Ovary (tissue), 7 donors: ENCODE measurements at regions not wholly inside any gene's neighbourhood (a gene's known extent, or its start where the extent isn't known, plus 50 kb on each side); places are given as distances from the start of the nearest gene placed in this dataset.

Experiments
- DNase-seq, 5 donors: peaks; one replicate each; pipeline ENCODE4 v3.0.0-alpha.2; 2019 to 2020
- H3K27ac ChIP-seq, 2 donors: fragments of 200-600 bp; one replicate each; pipeline versions ENCODE4 v1.5.1 to v1.8.0; 2019 to 2022
- H3K27me3 ChIP-seq: fragments of 200-600 bp; one replicate; pipeline ENCODE4 v1.8.0; 2022
- H3K36me3 ChIP-seq: fragments of 200-600 bp; sonication (generic); one replicate; pipeline ENCODE4 v1.5.1; 2019
- H3K4me1 ChIP-seq: one replicate; pipeline ENCODE4 v1.8.1; 2013; ENCODE audit warnings: mild to moderate bottlenecking, moderate library complexity; ENCODE audit not compliant: insufficient read depth
- H3K4me3 ChIP-seq: fragments of 200-600 bp; sonication (generic); one replicate; pipeline ENCODE4 v1.5.1; 2017
- H3K9me3 ChIP-seq, 2 donors: fragments of 200-600 bp in 1 of 2; sonication (generic) in 1 of 2; one replicate each; pipeline versions ENCODE4 v1.5.1 to v1.8.1; 2013 to 2019; ENCODE audit warnings: mild to moderate bottlenecking in 1 of 2, moderate library complexity in 1 of 2
- CTCF ChIP-seq, 3 donors: fragments of 450-650 bp in 2 of 3; fragments of 200-600 bp in 1 of 3; IDR thresholded peaks; one replicate each; pipeline versions ENCODE4 v1.5.1 to v1.8.0; 2016 to 2022; ENCODE audit warnings: antibody characterized with exemption in 3 of 3, mild to moderate bottlenecking in 1 of 3
- EP300 ChIP-seq: sonication (generic); formaldehyde crosslinking; IDR thresholded peaks from one replicate; pipeline ENCODE4 v1.6.1; 2017; ENCODE audit warnings: antibody characterized with exemption
- POLR2A ChIP-seq: fragments of 450-650 bp; IDR thresholded peaks from one replicate; pipeline ENCODE4 v1.6.1; 2017; ENCODE audit warnings: antibody characterized with exemption, mild to moderate bottlenecking, moderate library complexity
- WGBS, 3 donors: extraction: QIAGEN DNeasy Blood & Tissue Kit in 1 of 3; methylation state at CpG; one replicate each; pipeline versions ENCODE4 v1.1.5 to v1.1.7; 2013 to 2017; 5-methylcytosine and 5-hydroxymethylcytosine counted together
- intact Hi-C, 4 donors: fragments of 100-400 bp; cut with DNase I; formaldehyde crosslinking; loops; one replicate each; pipeline versions ENCODE4 v1.11.0 to v1.15.1; 2022 to 2023
- donor health status: DM: no; HTN: no; CAD: no; lungs with moderate emphysema.
- donor health status: DM: no; HTN: no; CAD: no.
- donor health status: Bipolar disorder and iron deficiency.
- donor health status: DM: no; HTN: no; CAD: no.
- donor health status: DM: yes; HTN: yes; CAD: no.

GRCh38 chr12:81957631-81958030 is 198.5 kb upstream of the PPFIA2 start:
- no peaks in the 10 kb centered on the region for H3K9me3 ChIP-seq
- H3K27ac ChIP-seq: no peak overlapping the region
- no peaks in the 10 kb centered on the region for H3K27me3 ChIP-seq
- no peaks in the 10 kb centered on the region for H3K4me1 ChIP-seq
- intact Hi-C loops: no loop called here
- no peak overlapping the region for H3K4me3 ChIP-seq
- H3K36me3 ChIP-seq: no peaks in the 10 kb centered on the region
- no peak for DNase-seq
- TF ChIP-seq EP300: no peak
- TF ChIP-seq CTCF (IDR thresholded peaks at IDR 0.05): no peak
- TF ChIP-seq POLR2A: no peak

- Histone ChIP-seq H3K27me3 (no peaks in the 10 kb centered on the region), H3K4me1 (no peaks in the 10 kb centered on the region), H3K36me3 (no peaks in the 10 kb centered on the region), H3K4me3 (no peak overlapping the region), H3K27ac (no peak overlapping the region), H3K9me3 (no peaks in the 10 kb centered on the region)
- WGBS, 3 donors: 93 to 96% (median 96%) methylated on average over 1 of the region's 1 CpG
- no peak for DNase-seq
- intact Hi-C loops: no loop called here
- TF ChIP-seq POLR2A: no peak
- TF ChIP-seq CTCF (IDR thresholded peaks at IDR 0.05): no peak
- no peak for TF ChIP-seq EP300
Observed at GRCh38 chr12:81956468-81956860, 197.3 kb upstream of the PPFIA2 start.

GRCh38 chr12:81953541-81953940 is 194.4 kb upstream of the PPFIA2 start:
- no peak overlapping the region for H3K4me3 ChIP-seq
- TF ChIP-seq CTCF (IDR thresholded peaks at IDR 0.05): no peak
- TF ChIP-seq EP300: no peak
- no peak for TF ChIP-seq POLR2A
- H3K36me3 ChIP-seq: no peaks in the 10 kb centered on the region
- no peak for DNase-seq
- H3K9me3 ChIP-seq: no peaks in the 10 kb centered on the region
- intact Hi-C loops: no loop called here
- H3K27ac ChIP-seq: no peak overlapping the region
- WGBS, 3 donors: 43 to 52% (median 52%) methylated on average over 2 of the region's 2 CpGs
- no peaks in the 10 kb centered on the region for H3K4me1 ChIP-seq
- no peaks in the 10 kb centered on the region for H3K27me3 ChIP-seq

- TF ChIP-seq POLR2A (no peak), CTCF (IDR thresholded peaks at IDR 0.05) (no peak), EP300 (no peak)
- Histone ChIP-seq H3K9me3 (no peaks in the 10 kb centered on the region), H3K4me3 (no peak overlapping the region), H3K36me3 (no peaks in the 10 kb centered on the region), H3K27me3 (no peaks in the 10 kb centered on the region), H3K4me1 (no peaks in the 10 kb centered on the region), H3K27ac (no peak overlapping the region)
- 77 to 86% (median 78%) methylated on average over 3 of the region's 3 CpGs for WGBS, 3 donors
- no peak for DNase-seq
- intact Hi-C loops: no loop called here
Observed at GRCh38 chr12:81950871-81951270, 191.7 kb upstream of the PPFIA2 start.

GRCh38 chr12:81949841-81950308 is 190.7 kb upstream of the PPFIA2 start:
- Histone ChIP-seq H3K27ac (no peak overlapping the region), H3K9me3 (no peaks in the 10 kb centered on the region), H3K27me3 (no peaks in the 10 kb centered on the region), H3K4me1 (no peaks in the 10 kb centered on the region), H3K36me3 (no peaks in the 10 kb centered on the region), H3K4me3 (no peak overlapping the region)
- WGBS, 3 donors: 34 to 48% (median 37%) methylated on average over 2 of the region's 2 CpGs
- intact Hi-C loops: no loop called here
- no peak for TF ChIP-seq POLR2A
- TF ChIP-seq CTCF (IDR thresholded peaks at IDR 0.05): no peak
- TF ChIP-seq EP300: no peak
- no peak for DNase-seq
